ENCODE measurements at regions not wholly inside any gene's neighbourhood (a gene's known extent, or its start where the extent isn't known, plus 50 kb on each side); places are given as distances from the start of the nearest gene placed in this dataset.

DNA sequence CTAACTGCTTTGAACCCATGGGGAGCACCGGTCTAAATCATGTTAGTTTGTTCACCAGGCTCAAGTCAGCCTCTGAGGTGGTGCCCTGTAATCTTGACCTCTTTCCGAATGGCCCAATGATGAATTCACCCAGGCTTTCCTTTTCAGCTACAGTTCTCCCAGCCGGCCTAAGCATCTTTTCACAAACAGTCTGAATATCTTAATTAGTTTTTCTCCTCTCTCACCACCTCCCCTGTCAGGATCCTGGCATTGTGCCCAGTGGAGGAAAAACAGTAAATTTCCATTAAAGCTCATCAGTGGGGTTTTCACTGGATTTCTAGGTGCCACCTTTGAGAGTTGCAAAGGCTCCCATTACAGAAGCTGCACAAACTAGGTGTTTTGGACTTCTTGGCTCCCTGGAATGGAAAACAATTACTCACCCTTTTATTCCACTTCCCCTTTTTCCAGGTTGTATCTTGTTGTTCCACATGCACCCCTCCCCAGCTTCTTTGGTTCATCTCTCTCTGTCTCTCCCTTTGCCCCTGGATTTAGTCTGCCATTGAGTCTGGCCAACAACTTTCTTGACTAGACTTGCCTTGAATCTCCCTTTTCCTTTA lies 69.4 kb upstream of the ADAMTSL1 start:
- no peak for TF ChIP-seq EP300 (IDR thresholded peaks at IDR 0.05)
- TF ChIP-seq POLR2AphosphoS5 (IDR thresholded peaks at IDR 0.05) = no peak
- TF ChIP-seq POLR2A (IDR thresholded peaks at IDR 0.05; ENCODE audit: low read depth) = no peak
